ENCODE measurements at regions not wholly inside any gene's neighbourhood (a gene's known extent, or its start where the extent isn't known, plus 50 kb on each side); places are given as distances from the start of the nearest gene placed in this dataset.
A peak's percentile ranks its signal among the peaks of the same experiment; 100 is the strongest.
"Not testable (repeated sequence)": the region's sequence is repeated elsewhere in the genome, so short reads cannot be mapped to it uniquely, and the experiment has no call there.

GRCh38 chr16:59484833-59485516 is 750.9 kb upstream of the GOT2 start:
- no peak for DNase-seq (ENCODE audit: low read depth)
- no peak for TF ChIP-seq CTCF (IDR thresholded peaks at IDR 0.05; ENCODE audit: insufficient read depth, low read length)
- no peak overlapping the region for H3K4me3 ChIP-seq (ENCODE audit: low read depth, low read length)

GRCh38 chr16:59478838-59479237 is 744.7 kb upstream of the GOT2 start:
- peak; percentile 6 for DNase-seq (ENCODE audit: low read depth)

GRCh38 chr16:59470556-59470955 is 736.4 kb upstream of the GOT2 start:
- no peak for DNase-seq (ENCODE audit: low read depth)
- no peak overlapping the region for H3K4me3 ChIP-seq (ENCODE audit: low read depth, low read length)
- TF ChIP-seq CTCF (IDR thresholded peaks at IDR 0.05; ENCODE audit: insufficient read depth, low read length), result no peak

More at GRCh38 chr16:59478838-59479237, 744.7 kb upstream of the GOT2 start:
- no peak overlapping the region for H3K4me3 ChIP-seq (ENCODE audit: low read depth, low read length)
- no peak for TF ChIP-seq CTCF (IDR thresholded peaks at IDR 0.05; ENCODE audit: insufficient read depth, low read length)

GRCh38 chr16:59469266-59469665 is 735.1 kb upstream of the GOT2 start:
- TF ChIP-seq CTCF (IDR thresholded peaks at IDR 0.05; ENCODE audit: insufficient read depth, low read length), result no peak
- DNase-seq (ENCODE audit: low read depth), result no peak

GRCh38 chr16:59463776-59464175 is 729.7 kb upstream of the GOT2 start:
- no peak for TF ChIP-seq CTCF (IDR thresholded peaks at IDR 0.05; ENCODE audit: insufficient read depth, low read length)
- no peak for DNase-seq (ENCODE audit: low read depth)
- no peak overlapping the region for H3K4me3 ChIP-seq (ENCODE audit: low read depth, low read length)

More at GRCh38 chr16:59469266-59469665, 735.1 kb upstream of the GOT2 start:
- no peak overlapping the region for H3K4me3 ChIP-seq (ENCODE audit: low read depth, low read length)

- no peak overlapping the region for H3K4me3 ChIP-seq (ENCODE audit: low read depth, low read length)
- TF ChIP-seq CTCF (IDR thresholded peaks at IDR 0.05; ENCODE audit: insufficient read depth, low read length), result no peak
- DNase-seq (ENCODE audit: low read depth), result no peak
Observed at GRCh38 chr16:59459806-59460205, 725.7 kb upstream of the GOT2 start.

GRCh38 chr16:59455497-59455896 is 721.4 kb upstream of the GOT2 start:
- no peak overlapping the region for H3K4me3 ChIP-seq (ENCODE audit: low read depth, low read length)
- TF ChIP-seq CTCF (IDR thresholded peaks at IDR 0.05; ENCODE audit: insufficient read depth, low read length), result no peak
- no peak for DNase-seq (ENCODE audit: low read depth)

- not testable (repeated sequence) for DNase-seq (ENCODE audit: low read depth); H3K4me3 ChIP-seq (ENCODE audit: low read depth, low read length)
Observed at GRCh38 chr16:59450513-59450912, 716.4 kb upstream of the GOT2 start.
